Stomach (tissue), 4 donors: ENCODE measurements at regions not wholly inside any gene's neighbourhood (a gene's known extent, or its start where the extent isn't known, plus 50 kb on each side); places are given as distances from the start of the nearest gene placed in this dataset.

Source experiments
- CTCF ChIP-seq, 7 experiments: fragments of 450-650 bp in 4 of 7; fragments of 200-600 bp in 3 of 7; sonication (generic) in 3 of 7; IDR thresholded peaks; one replicate each; pipeline ENCODE4 v1.5.1; 2016 to 2019; ENCODE audit warnings: antibody characterized with exemption in 7 of 7, control low read depth in 2 of 7, mild to moderate bottlenecking in 1 of 7
- POLR2A ChIP-seq, 4 donors: fragments of 450-650 bp; IDR thresholded peaks; one replicate each; pipeline ENCODE4 v1.6.1; 2016; ENCODE audit warnings: antibody characterized with exemption in 4 of 4, control low read depth in 2 of 4, mild to moderate bottlenecking in 1 of 4, moderate library complexity in 1 of 4
- POLR2AphosphoS5 ChIP-seq, 3 donors: sonication (generic); formaldehyde crosslinking; IDR thresholded peaks; one replicate each; pipeline ENCODE4 v1.6.1; 2016; ENCODE audit warnings: antibody characterized with exemption in 3 of 3

GRCh38 chr4:156505341-156505955, 466.2 kb downstream of the PDGFC start:
- TF ChIP-seq CTCF (IDR thresholded peaks at IDR 0.05) (no peak), POLR2AphosphoS5 (IDR thresholded peaks at IDR 0.05) (no peak), POLR2A (IDR thresholded peaks at IDR 0.05) (no peak)
